KG1 (cell line): ENCODE measurements at regions not wholly inside any gene's neighbourhood (a gene's known extent, or its start where the extent isn't known, plus 50 kb on each side); places are given as distances from the start of the nearest gene placed in this dataset.
"Not testable (repeated sequence)": the region's sequence is repeated elsewhere in the genome, so short reads cannot be mapped to it uniquely, and the experiment has no call there.

Source experiments
- DNase-seq: peaks from one replicate; lab custom pipeline; 2025; lab: John Stamatoyannopoulos, UW

DNA sequence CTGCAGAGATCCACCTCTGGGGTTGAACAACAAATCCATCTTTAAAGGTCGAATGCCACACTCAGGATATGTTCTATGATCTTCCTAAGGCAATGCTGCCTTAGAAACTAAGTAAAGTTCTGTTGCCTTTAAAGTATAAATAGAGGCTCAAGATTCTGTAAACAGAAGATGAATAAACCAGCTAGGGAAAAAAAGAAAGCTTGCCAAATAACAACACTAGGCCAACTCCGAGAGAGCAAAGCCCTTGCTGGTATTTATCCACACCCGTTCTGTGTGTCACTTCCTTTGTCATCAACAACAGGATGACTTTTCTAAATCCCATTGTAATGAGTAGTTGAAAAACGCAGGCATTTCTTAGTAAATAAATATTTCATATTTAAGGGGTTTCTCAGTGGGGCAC lies 330.0 kb upstream of the GLI3 start:
- no peak for DNase-seq

DNA sequence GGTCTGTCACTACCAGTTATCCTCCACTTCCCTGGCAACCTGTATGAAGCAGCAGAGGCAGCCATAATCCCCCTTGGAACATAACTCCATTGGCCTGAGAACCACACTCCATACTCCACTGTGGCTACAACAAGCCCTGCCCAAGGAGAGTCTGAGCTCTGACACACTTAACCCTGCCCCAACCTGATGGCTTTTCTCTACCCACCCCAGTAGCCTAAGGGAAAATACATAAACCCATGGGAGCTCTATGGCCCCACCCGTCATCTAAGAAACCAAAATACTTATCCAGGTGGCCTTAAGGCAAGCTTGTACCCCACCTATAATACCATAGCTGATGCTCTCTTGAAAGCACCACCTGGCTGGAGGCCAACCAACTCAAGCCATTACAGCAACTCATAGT lies 324.8 kb upstream of the GLI3 start:
- no peak for DNase-seq

GRCh38 chr7:42560866-42561265 lies 323.9 kb upstream of the GLI3 start:
- no peak for DNase-seq

DNA sequence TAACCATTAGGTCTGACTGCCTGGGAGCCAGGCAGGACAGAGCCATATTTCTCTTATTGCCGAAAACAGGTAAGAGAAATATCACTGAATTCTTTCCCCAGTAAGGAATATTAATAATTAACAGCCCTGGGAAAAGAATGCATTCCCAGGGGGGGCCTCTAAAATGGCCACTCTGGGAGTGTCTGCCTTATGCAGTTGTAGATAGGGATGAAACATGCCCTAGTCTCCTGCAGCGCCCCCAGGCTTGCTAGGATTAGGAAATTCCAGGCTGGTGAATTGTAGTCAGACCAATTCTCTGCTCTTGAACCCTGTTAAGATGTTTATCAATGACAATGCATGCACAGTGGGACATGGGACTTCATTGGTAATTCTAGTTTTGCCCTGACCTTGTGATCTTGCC lies 317.9 kb upstream of the GLI3 start:
- DNase-seq = not testable (repeated sequence)

- no peak for DNase-seq
Measured at GRCh38 chr7:42552227-42552626, 315.2 kb upstream of the GLI3 start.

GRCh38 chr7:42550706-42551470 lies 313.9 kb upstream of the GLI3 start:
- DNase-seq = no peak

- DNase-seq = no peak
Measured at GRCh38 chr7:42549866-42550485, 313.0 kb upstream of the GLI3 start.

- no peak for DNase-seq
Measured at GRCh38 chr7:42548816-42549611, 312.0 kb upstream of the GLI3 start.

GRCh38 chr7:42545049-42545724 lies 308.2 kb upstream of the GLI3 start:
- DNase-seq = no peak

GRCh38 chr7:42543953-42544352 lies 306.9 kb upstream of the GLI3 start:
- no peak for DNase-seq

DNA sequence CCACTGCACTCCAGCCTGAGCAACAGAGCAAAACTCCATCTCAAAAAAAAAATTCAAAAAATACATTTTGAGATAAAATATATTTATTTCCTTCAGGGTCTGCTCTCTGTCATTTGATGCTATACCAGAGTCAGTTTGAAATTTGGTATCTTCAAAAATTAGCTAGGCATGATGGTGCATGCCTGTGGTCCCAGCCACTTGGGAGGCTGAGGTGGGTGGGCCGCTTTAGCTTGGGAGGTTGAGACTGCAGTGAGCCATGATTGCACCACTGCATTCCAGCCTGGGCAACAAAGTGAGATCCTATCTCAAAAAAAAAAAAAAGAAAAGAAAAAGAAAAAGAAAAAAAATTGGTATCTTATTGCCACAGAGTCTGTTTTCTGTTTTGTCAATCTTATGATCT lies 305.4 kb upstream of the GLI3 start:
- DNase-seq = not testable (repeated sequence)

- no peak for DNase-seq
Measured at GRCh38 chr7:42534441-42534840, 297.4 kb upstream of the GLI3 start.

DNA sequence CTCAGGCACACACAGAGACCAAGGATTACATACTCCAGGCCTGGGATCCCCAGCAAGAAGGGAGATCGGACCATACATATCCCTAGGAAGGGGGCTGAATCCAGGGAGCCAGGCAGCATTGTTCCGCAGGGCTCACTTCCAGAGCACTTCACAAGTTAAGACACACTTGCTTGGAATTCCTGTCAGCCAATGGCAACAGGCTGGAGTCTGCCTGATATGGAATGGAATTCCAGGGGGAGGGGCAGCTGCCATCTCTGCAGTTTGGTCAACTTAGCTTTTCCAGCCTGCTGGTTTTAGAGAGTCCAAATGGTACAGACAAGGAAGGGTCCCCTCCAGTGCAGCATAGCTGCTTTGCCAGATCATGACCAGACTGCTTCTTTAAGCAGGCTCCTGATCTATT lies 290.0 kb upstream of the GLI3 start:
- DNase-seq = no peak

DNA sequence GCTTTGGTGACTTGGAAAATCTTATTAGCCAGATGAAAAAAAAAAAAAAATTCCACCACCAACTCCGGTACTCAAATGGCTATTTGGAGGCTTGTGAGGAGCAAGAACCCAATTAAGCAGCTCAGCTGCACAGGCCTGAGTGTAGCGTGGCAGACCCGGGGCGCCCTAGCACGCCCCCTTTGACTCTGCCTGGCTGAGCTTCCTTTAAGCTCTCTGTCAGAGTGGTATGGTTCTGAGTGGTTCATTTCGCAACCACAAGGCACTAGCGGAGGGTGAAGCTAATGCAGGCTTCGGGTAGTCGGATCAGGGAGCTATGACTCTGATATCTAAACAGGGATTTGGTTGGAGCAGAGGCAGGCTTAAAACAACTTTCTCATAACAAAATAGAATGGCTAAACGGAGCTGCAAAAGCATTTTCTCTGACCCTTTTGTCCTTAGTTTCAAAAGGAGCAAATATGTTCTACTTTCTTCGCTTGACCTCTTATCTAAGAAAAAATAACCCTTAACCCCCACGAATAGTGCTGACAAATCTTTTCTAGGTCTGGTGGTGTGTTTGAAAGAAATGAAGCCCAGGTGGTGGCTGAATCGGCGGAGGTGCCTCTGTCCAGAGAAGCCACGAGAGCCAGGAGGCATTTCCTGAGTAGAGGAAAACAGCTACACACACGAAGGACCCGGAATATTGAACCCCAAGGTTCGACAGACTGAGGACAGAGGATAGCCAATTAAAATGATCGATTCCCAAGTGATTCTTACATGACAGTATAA lies 285.4 kb upstream of the GLI3 start:
- no peak for DNase-seq

- no peak for DNase-seq
Measured at GRCh38 chr7:42511027-42511426, 274.0 kb upstream of the GLI3 start.

GRCh38 chr7:42506097-42506496 lies 269.1 kb upstream of the GLI3 start:
- no peak for DNase-seq

GRCh38 chr7:42502022-42502421 lies 265.0 kb upstream of the GLI3 start:
- DNase-seq = no peak

DNA sequence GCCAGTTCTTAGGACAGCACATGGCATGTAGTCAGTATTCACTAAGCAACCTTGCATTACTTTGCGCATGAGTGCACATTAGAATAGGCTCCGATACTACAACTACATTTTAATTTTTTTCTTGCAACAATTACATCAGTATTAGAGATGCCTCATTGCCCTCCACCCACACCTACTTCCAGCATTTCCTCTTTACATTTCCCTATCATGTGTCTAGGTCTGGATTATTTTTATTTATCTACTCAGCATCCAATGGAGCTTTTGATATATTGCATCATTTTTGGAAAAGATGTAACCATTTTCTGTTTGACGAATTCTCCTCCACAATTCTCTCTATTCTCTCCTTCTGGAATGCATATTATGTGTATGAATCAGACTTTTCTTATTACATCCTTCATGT lies 258.2 kb upstream of the GLI3 start:
- DNase-seq = no peak

DNA sequence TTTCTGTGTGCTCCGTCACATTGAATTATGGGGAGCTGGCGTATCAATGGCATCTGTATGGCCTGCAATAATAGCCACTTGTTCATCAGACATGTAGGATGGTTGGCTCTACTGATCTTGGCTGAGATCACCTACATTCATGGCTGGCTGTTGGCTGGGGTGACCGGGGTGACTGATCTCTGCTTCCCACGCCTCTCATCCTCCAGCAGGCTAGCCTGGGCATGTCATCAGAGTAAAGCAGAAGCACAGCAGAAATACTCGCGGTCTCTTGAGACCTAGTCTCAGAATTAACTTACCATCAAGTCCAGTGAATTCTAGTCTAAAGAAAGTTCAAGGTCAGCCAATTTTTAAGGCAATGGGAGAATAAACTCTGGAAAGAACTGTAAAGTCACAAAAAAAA lies 257.7 kb upstream of the GLI3 start:
- DNase-seq = no peak

DNA sequence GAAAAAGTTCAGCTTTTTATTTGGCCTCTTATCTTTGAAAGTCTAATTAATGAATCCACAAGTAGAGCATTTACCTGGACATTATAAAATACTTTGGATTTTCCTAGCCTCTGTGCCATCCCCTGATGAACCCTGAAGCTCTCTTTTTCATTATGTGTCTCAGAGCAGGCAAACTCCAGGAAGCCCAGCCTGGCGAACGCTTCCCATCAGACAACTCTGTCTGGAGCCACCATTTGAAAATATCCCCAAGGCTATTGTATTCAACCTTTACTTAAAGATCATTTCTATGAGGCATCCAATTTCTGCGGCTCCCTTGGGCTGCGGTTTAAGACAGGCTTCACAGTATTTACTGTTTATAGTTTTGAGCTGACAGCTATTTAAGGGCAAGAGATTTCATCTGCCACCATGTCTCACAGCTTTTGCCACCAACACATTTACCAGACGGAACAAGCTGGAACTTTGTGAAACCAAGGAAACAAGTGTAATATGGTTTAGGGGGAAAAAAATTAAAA lies 257.2 kb upstream of the GLI3 start:
- DNase-seq = no peak

- DNase-seq = no peak
Measured at GRCh38 chr7:42493436-42494198, 256.6 kb upstream of the GLI3 start.
